Thoracic aorta (tissue), 2 donors: ENCODE measurements at regions not wholly inside any gene's neighbourhood (a gene's known extent, or its start where the extent isn't known, plus 50 kb on each side); places are given as distances from the start of the nearest gene placed in this dataset.
"Not testable (repeated sequence)": the region's sequence is repeated elsewhere in the genome, so short reads cannot be mapped to it uniquely, and the experiment has no call there.

Experiments
- ATAC-seq: fragments of 150-250 bp; one replicate; pipeline ENCODE4 v1.8.0; 2017; ENCODE audit warnings: low read depth; ENCODE audit not compliant: insufficient number of reproducible peaks, low FRiP score
- DNase-seq: peaks from one replicate; pipeline ENCODE4 v3.0.0-alpha.2; 2020; ENCODE audit warnings: low spot score
- H3K27ac ChIP-seq, 2 donors: fragments of 200-600 bp; sonication (generic); 1 replicate in 1 of 2; 2 replicates in 1 of 2; pipeline ENCODE4 v1.5.1; 2016; ENCODE audit warnings: mild to moderate bottlenecking in 2 of 2, moderate library complexity in 2 of 2
- H3K27me3 ChIP-seq: fragments of 200-600 bp; sonication (generic); replicated peaks from 2 replicates; pipeline ENCODE4 v1.6.0; 2016; ENCODE audit warnings: mild to moderate bottlenecking; ENCODE audit not compliant: insufficient read depth
- H3K36me3 ChIP-seq: fragments of 200-600 bp; sonication (generic); one replicate; pipeline ENCODE4 v1.5.1; 2016
- H3K4me1 ChIP-seq, 2 donors: fragments of 200-600 bp; sonication (generic); 1 replicate in 1 of 2; 2 replicates in 1 of 2; pipeline versions ENCODE4 v1.5.1 to v1.6.0; 2016; ENCODE audit warnings: low read depth in 2 of 2, mild to moderate bottlenecking in 1 of 2; ENCODE audit not compliant: control insufficient read depth in 1 of 2
- H3K4me3 ChIP-seq: fragments of 200-600 bp; sonication (generic); 2 replicates; pipeline ENCODE4 v1.5.1; 2016; ENCODE audit warnings: mild to moderate bottlenecking
- H3K9me3 ChIP-seq: fragments of 200-600 bp; sonication (generic); 2 replicates; pipeline ENCODE4 v1.5.1; 2016
- CTCF ChIP-seq: fragments of 200-600 bp; sonication (generic); IDR thresholded peaks from one replicate; pipeline ENCODE4 v1.5.1; 2019; ENCODE audit warnings: antibody characterized with exemption

- H3K27ac ChIP-seq: no peak overlapping the region
- H3K4me1 ChIP-seq: peaks cover 0 to 17% of the 10 kb centered on the region in 2 donors
- ATAC-seq: no peak
- no peaks in the 10 kb centered on the region for H3K36me3 ChIP-seq
- no peak overlapping the region for H3K4me3 ChIP-seq
- H3K27me3 ChIP-seq: no peaks in the 10 kb centered on the region
- DNase-seq: no peak
- H3K9me3 ChIP-seq: no peaks in the 10 kb centered on the region
- TF ChIP-seq CTCF: no peak
Observed at GRCh38 chr21:18104802-18105201, 139.8 kb upstream of the CHODL start.

- not testable (repeated sequence) for DNase-seq, H3K9me3 ChIP-seq, H3K4me1 ChIP-seq, H3K36me3 ChIP-seq, ATAC-seq, H3K27me3 ChIP-seq, H3K4me3 ChIP-seq, H3K27ac ChIP-seq
Observed at GRCh38 chr21:18096413-18096812, 148.2 kb upstream of the CHODL start.

- no peak for DNase-seq
- Histone ChIP-seq H3K9me3 (peaks cover 3% of the 10 kb centered on the region), H3K27ac (no peak overlapping the region), H3K4me3 (no peak overlapping the region), H3K36me3 (no peaks in the 10 kb centered on the region), H3K27me3 (no peaks in the 10 kb centered on the region), H3K4me1 (no peaks in the 10 kb centered on the region)
- ATAC-seq: no peak
- TF ChIP-seq CTCF: no peak
Observed at GRCh38 chr21:18089786-18090185, 154.8 kb upstream of the CHODL start.

- no peak for DNase-seq
- Histone ChIP-seq H3K27ac (no peak overlapping the region), H3K4me1 (no peaks in the 10 kb centered on the region), H3K9me3 (no peaks in the 10 kb centered on the region), H3K36me3 (no peaks in the 10 kb centered on the region), H3K4me3 (no peak overlapping the region), H3K27me3 (no peaks in the 10 kb centered on the region)
- no peak for TF ChIP-seq CTCF
- no peak for ATAC-seq
Observed at GRCh38 chr21:18070392-18070791, 174.2 kb upstream of the CHODL start.

- DNase-seq (no peak), ATAC-seq (no peak)
- Histone ChIP-seq H3K27me3 (no peaks in the 10 kb centered on the region), H3K9me3 (no peaks in the 10 kb centered on the region), H3K36me3 (no peaks in the 10 kb centered on the region), H3K4me3 (no peak overlapping the region), H3K4me1 (no peaks in the 10 kb centered on the region), H3K27ac (no peak overlapping the region)
- TF ChIP-seq CTCF: no peak
Observed at GRCh38 chr21:18069875-18070274, 174.8 kb upstream of the CHODL start.

- Histone ChIP-seq H3K27ac (no peak overlapping the region), H3K4me3 (no peak overlapping the region), H3K27me3 (no peaks in the 10 kb centered on the region), H3K4me1 (no peaks in the 10 kb centered on the region), H3K36me3 (no peaks in the 10 kb centered on the region), H3K9me3 (no peaks in the 10 kb centered on the region)
- ATAC-seq (no peak), DNase-seq (no peak)
- no peak for TF ChIP-seq CTCF
Observed at GRCh38 chr21:18060402-18060801, 184.2 kb upstream of the CHODL start.
